ENCODE measurements at regions not wholly inside any gene's neighbourhood (a gene's known extent, or its start where the extent isn't known, plus 50 kb on each side); places are given as distances from the start of the nearest gene placed in this dataset.

DNA sequence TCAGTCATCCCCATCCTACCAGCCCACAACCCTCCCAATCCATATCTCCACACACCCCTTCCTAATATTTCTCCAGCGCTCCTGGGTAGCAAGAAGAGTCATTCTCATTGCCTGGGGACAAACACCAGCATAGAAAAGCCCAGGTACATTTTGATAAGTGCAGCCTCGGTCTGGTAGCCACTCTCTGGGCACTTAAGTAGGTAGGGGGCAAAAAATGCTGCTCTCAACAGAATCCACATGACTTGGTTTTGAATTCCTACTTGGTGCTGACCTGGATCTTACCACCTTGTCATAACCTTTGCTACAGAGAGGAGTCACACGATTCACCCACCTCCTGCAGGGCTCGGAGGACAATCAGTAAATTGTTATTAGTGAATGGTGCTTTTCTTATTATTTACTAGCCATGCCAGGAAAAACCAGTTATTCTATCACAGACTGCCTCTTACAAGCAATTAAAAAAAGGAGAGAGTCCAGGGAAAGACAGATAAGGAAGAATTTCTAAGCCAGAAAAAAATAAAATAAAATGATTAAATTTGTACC is 249.1 kb downstream of the LY86 start:
- Histone ChIP-seq H2BK20ac (ENCODE audit: low read depth, low read length, poor library complexity, severe bottlenecking) (no peak overlapping the region), H3K56ac (ENCODE audit: insufficient read length, low read depth, low read length) (no peak overlapping the region), H3K4me2 (ENCODE audit: insufficient read depth, insufficient read length, low read length) (no peak overlapping the region), H3T11ph (ENCODE audit: low read length) (no peak overlapping the region), H4K5ac (ENCODE audit: insufficient read length, low read depth, low read length) (no peak overlapping the region), H3K79me1 (ENCODE audit: insufficient read depth, low read depth, low read length, poor library complexity, severe bottlenecking) (no peaks in the 10 kb centered on the region), H2BK12ac (ENCODE audit: insufficient read length, low read depth, low read length) (no peak overlapping the region), H2BK120ac (ENCODE audit: low read depth, low read length, poor library complexity, severe bottlenecking) (no peak overlapping the region), H4K91ac (ENCODE audit: insufficient read length, low read depth, low read length) (no peak overlapping the region), H3K27me3 (ENCODE audit: insufficient read depth, low read length) (no peaks in the 10 kb centered on the region), H2AFZ (ENCODE audit: low read length) (no peak overlapping the region), H3K4me1 (ENCODE audit: insufficient read depth, low read length) (peaks cover 2% of the 10 kb centered on the region; the same call in 1 of the 2 replicates), H3K9ac (ENCODE audit: extremely low read depth, insufficient read length, low read length) (no peak overlapping the region), H3K9me3 (ENCODE audit: control insufficient read depth, low read depth, low read length) (no peaks in the 10 kb centered on the region), H3K79me2 (ENCODE audit: insufficient read depth, low read length) (no peaks in the 10 kb centered on the region), H3K23me2 (ENCODE audit: insufficient read length, low read depth, low read length, poor library complexity, severe bottlenecking) (no peaks in the 10 kb centered on the region), H3K18ac (ENCODE audit: insufficient read length, low read depth, low read length) (no peak overlapping the region), H3K14ac (ENCODE audit: insufficient read depth, low read length) (no peak overlapping the region), H2AK5ac (ENCODE audit: insufficient read length, low read length) (no peak overlapping the region), H3K27ac (ENCODE audit: insufficient read length, low read depth, low read length) (no peak overlapping the region), H4K8ac (replicated peaks; ENCODE audit: insufficient read length, low read depth, low read length) (no peak overlapping the region), H3K4ac (ENCODE audit: low read depth, low read length) (no peak overlapping the region), H2BK5ac (ENCODE audit: insufficient read length, low read length) (no peak overlapping the region), H2BK15ac (ENCODE audit: low read depth, low read length) (no peak overlapping the region), H3K23ac (ENCODE audit: insufficient read length, low read depth, low read length) (no peak overlapping the region), H4K20me1 (ENCODE audit: control insufficient read depth, insufficient read depth, insufficient read length) (no peaks in the 10 kb centered on the region)
- no peak for DNase-seq
- H3K4me1 Mint-ChIP-seq: peaks cover 0 to 9% of the 10 kb centered on the region in 2 experiments; a peak in 3 of 4 replicates
- H3K4me3 Mint-ChIP-seq: no peak overlapping the region; a peak in 1 of 5 replicates
- no peak overlapping the region for H3K27ac Mint-ChIP-seq
- H3K36me3 Mint-ChIP-seq (ENCODE audit: insufficient read depth in 1 of 3, low read depth in 3 of 3): no peaks in the 10 kb centered on the region
- WGBS (ENCODE audit: extremely low coverage, insufficient read length, low lambda C conversion rate): no CpG with 5 or more reads among the region's 4 CpGs
- no peaks in the 10 kb centered on the region for H3K9me3 Mint-ChIP-seq
- TF ChIP-seq, protein P1, sequence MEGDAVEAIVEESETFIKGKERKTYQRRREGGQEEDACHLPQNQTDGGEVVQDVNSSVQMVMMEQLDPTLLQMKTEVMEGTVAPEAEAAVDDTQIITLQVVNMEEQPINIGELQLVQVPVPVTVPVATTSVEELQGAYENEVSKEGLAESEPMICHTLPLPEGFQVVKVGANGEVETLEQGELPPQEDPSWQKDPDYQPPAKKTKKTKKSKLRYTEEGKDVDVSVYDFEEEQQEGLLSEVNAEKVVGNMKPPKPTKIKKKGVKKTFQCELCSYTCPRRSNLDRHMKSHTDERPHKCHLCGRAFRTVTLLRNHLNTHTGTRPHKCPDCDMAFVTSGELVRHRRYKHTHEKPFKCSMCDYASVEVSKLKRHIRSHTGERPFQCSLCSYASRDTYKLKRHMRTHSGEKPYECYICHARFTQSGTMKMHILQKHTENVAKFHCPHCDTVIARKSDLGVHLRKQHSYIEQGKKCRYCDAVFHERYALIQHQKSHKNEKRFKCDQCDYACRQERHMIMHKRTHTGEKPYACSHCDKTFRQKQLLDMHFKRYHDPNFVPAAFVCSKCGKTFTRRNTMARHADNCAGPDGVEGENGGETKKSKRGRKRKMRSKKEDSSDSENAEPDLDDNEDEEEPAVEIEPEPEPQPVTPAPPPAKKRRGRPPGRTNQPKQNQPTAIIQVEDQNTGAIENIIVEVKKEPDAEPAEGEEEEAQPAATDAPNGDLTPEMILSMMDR (conservative IDR thresholded peaks at IDR 0.05): no peak
- peaks cover 19% of the 10 kb centered on the region for H3K27me3 Mint-ChIP-seq (ENCODE audit: low read depth)
